ENCODE measurements at regions not wholly inside any gene's neighbourhood (a gene's known extent, or its start where the extent isn't known, plus 50 kb on each side); places are given as distances from the start of the nearest gene placed in this dataset.

GRCh38 chr5:91591076-91591475 is 208.0 kb upstream of the ARRDC3 start:
- TF ChIP-seq CTCF (IDR thresholded peaks at IDR 0.05) (no peak), POLR2A (IDR thresholded peaks at IDR 0.05) (no peak)
